Muscle of leg (tissue), 3 donors: ENCODE measurements at regions not wholly inside any gene's neighbourhood (a gene's known extent, or its start where the extent isn't known, plus 50 kb on each side); places are given as distances from the start of the nearest gene placed in this dataset.

Experiments
- DNase-seq: peaks from one replicate; pipeline ENCODE4 v3.0.0; 2013
- H3K27ac ChIP-seq: one replicate; pipeline ENCODE4 v1.5.1; 2013; ENCODE audit warnings: mild to moderate bottlenecking, low read length, control low read depth
- H3K27me3 ChIP-seq: one replicate; pipeline ENCODE4 v1.6.1; 2013; ENCODE audit warnings: low read length; ENCODE audit not compliant: control insufficient read depth, insufficient read depth
- H3K36me3 ChIP-seq: one replicate; pipeline ENCODE4 v1.6.1; 2013; ENCODE audit warnings: low read length; ENCODE audit not compliant: control insufficient read depth, insufficient read depth
- H3K4me1 ChIP-seq: one replicate; pipeline ENCODE4 v1.6.1; 2013; ENCODE audit warnings: low read length; ENCODE audit not compliant: control insufficient read depth, insufficient read depth
- H3K4me3 ChIP-seq: one replicate; pipeline ENCODE4 v1.5.1; 2013; ENCODE audit warnings: low read length, control low read depth
- H3K9me3 ChIP-seq: replicated peaks from 2 replicates; pipeline ENCODE4 v1.6.1; 2013; ENCODE audit warnings: low read depth, low read length; ENCODE audit not compliant: control insufficient read depth
- WGBS: methylation state at CpG from one replicate; pipeline ENCODE4 v1.1.5; 2013; ENCODE audit warnings: missing lambda C conversion rate; ENCODE audit not compliant: insufficient coverage; 5-methylcytosine and 5-hydroxymethylcytosine counted together

GRCh38 chr16:55380485-55380884 lies 56.5 kb downstream of the IRX6 start:
- DNase-seq = no peak
- Histone ChIP-seq H3K4me1 (peaks cover 6% of the 10 kb centered on the region), H3K27ac (no peak overlapping the region), H3K4me3 (no peak overlapping the region), H3K27me3 (no peaks in the 10 kb centered on the region), H3K36me3 (no peaks in the 10 kb centered on the region), H3K9me3 (no peaks in the 10 kb centered on the region)
- 44% methylated on average over 2 of the region's 7 CpGs for WGBS

- 80% methylated on average over 1 of the region's 12 CpGs for WGBS
- H3K36me3 ChIP-seq = no peaks in the 10 kb centered on the region
- no peaks in the 10 kb centered on the region for H3K27me3 ChIP-seq
- H3K4me1 ChIP-seq = peaks cover 8% of the 10 kb centered on the region
- DNase-seq = no peak
- H3K9me3 ChIP-seq = no peaks in the 10 kb centered on the region
- H3K4me3 ChIP-seq = no peak overlapping the region
- no peak overlapping the region for H3K27ac ChIP-seq
These were observed 60.6 kb downstream of the IRX6 start for GRCh38 chr16:55384288-55385247.

GRCh38 chr16:55385359-55385758 lies 61.4 kb downstream of the IRX6 start:
- Histone ChIP-seq H3K4me3 (no peak overlapping the region), H3K9me3 (no peaks in the 10 kb centered on the region), H3K4me1 (peaks cover 3% of the 10 kb centered on the region), H3K36me3 (no peaks in the 10 kb centered on the region), H3K27ac (no peak overlapping the region), H3K27me3 (no peaks in the 10 kb centered on the region)
- no peak for DNase-seq
- WGBS = no CpG with 5 or more reads among the region's 3 CpGs

- no peaks in the 10 kb centered on the region for H3K36me3 ChIP-seq
- H3K9me3 ChIP-seq = no peaks in the 10 kb centered on the region
- no peak for DNase-seq
- H3K27ac ChIP-seq = no peak overlapping the region
- no peak overlapping the region for H3K4me3 ChIP-seq
- peaks cover 3% of the 10 kb centered on the region for H3K4me1 ChIP-seq
- WGBS = 100% methylated on average over 1 of the region's 5 CpGs
- no peaks in the 10 kb centered on the region for H3K27me3 ChIP-seq
These were observed 62.7 kb downstream of the IRX6 start for GRCh38 chr16:55386534-55387296.

- no peak overlapping the region for H3K27ac ChIP-seq
- no peaks in the 10 kb centered on the region for H3K36me3 ChIP-seq
- peaks cover 3% of the 10 kb centered on the region for H3K4me1 ChIP-seq
- no peaks in the 10 kb centered on the region for H3K27me3 ChIP-seq
- no peak overlapping the region for H3K4me3 ChIP-seq
- no CpG with 5 or more reads among the region's 5 CpGs for WGBS
- no peaks in the 10 kb centered on the region for H3K9me3 ChIP-seq
- no peak for DNase-seq
These were observed 64.3 kb downstream of the IRX6 start for GRCh38 chr16:55388131-55388862.

- Histone ChIP-seq H3K9me3 (no peaks in the 10 kb centered on the region), H3K4me3 (no peak overlapping the region), H3K27me3 (no peaks in the 10 kb centered on the region), H3K4me1 (peaks cover 3% of the 10 kb centered on the region), H3K27ac (no peak overlapping the region), H3K36me3 (no peaks in the 10 kb centered on the region)
- 80% methylated on average over 6 of the region's 9 CpGs for WGBS
- DNase-seq = no peak
These were observed 65.5 kb downstream of the IRX6 start for GRCh38 chr16:55389426-55390073.

- Histone ChIP-seq H3K4me3 (no peak overlapping the region), H3K9me3 (no peaks in the 10 kb centered on the region), H3K4me1 (peaks cover 3% of the 10 kb centered on the region), H3K27me3 (no peaks in the 10 kb centered on the region), H3K27ac (no peak overlapping the region), H3K36me3 (no peaks in the 10 kb centered on the region)
- 84% methylated on average over 4 of the region's 8 CpGs for WGBS
- DNase-seq = no peak
These were observed 66.7 kb downstream of the IRX6 start for GRCh38 chr16:55390630-55391237.

GRCh38 chr16:55391760-55392375 lies 67.9 kb downstream of the IRX6 start:
- no peaks in the 10 kb centered on the region for H3K27me3 ChIP-seq
- H3K9me3 ChIP-seq = no peaks in the 10 kb centered on the region
- no peak overlapping the region for H3K4me3 ChIP-seq
- WGBS = 55% methylated on average over 2 of the region's 2 CpGs
- no peak for DNase-seq
- H3K4me1 ChIP-seq = peaks cover 3% of the 10 kb centered on the region
- H3K36me3 ChIP-seq = no peaks in the 10 kb centered on the region
- H3K27ac ChIP-seq = no peak overlapping the region

- Histone ChIP-seq H3K4me3 (no peak overlapping the region), H3K4me1 (peaks cover 3% of the 10 kb centered on the region), H3K36me3 (no peaks in the 10 kb centered on the region), H3K27me3 (no peaks in the 10 kb centered on the region), H3K9me3 (no peaks in the 10 kb centered on the region), H3K27ac (no peak overlapping the region)
- no peak for DNase-seq
- no CpG with 5 or more reads among the region's 1 CpG for WGBS
These were observed 68.7 kb downstream of the IRX6 start for GRCh38 chr16:55392701-55393100.
